Loucy (cell line): ENCODE measurements at regions not wholly inside any gene's neighbourhood (a gene's known extent, or its start where the extent isn't known, plus 50 kb on each side); places are given as distances from the start of the nearest gene placed in this dataset.

ENCODE experiments used
- H2AFZ ChIP-seq: fragments of 200-600 bp; sonication (generic); 2 replicates; pipeline ENCODE4 v1.6.0; 2016; ENCODE audit warnings: antibody characterized with exemption, mild to moderate bottlenecking, low read length, moderate library complexity
- H3F3A ChIP-seq: fragments of 200-600 bp; 2 replicates; pipeline ENCODE4 v1.6.0; 2016; ENCODE audit warnings: antibody characterized with exemption, low read depth, mild to moderate bottlenecking
- H3K27me3 ChIP-seq: fragments of 200-600 bp; sonication (generic); 2 replicates; pipeline ENCODE4 v1.6.1; 2014; ENCODE audit warnings: low read length, mild to moderate bottlenecking; ENCODE audit not compliant: insufficient read depth, poor library complexity, severe bottlenecking
- H3K36me3 ChIP-seq: fragments of 200-600 bp; sonication (generic); 2 replicates; pipeline ENCODE4 v1.6.1; 2016; ENCODE audit warnings: low read length; ENCODE audit not compliant: insufficient read depth
- H3K4me1 ChIP-seq: fragments of 200-600 bp; sonication (generic); 2 replicates; pipeline ENCODE4 v1.5.1; 2014; ENCODE audit warnings: low read length, mild to moderate bottlenecking; ENCODE audit not compliant: insufficient read depth, poor library complexity, severe bottlenecking
- H3K4me2 ChIP-seq: fragments of 200-600 bp; sonication (generic); 2 replicates; pipeline ENCODE4 v1.6.0; 2014; ENCODE audit warnings: antibody characterized with exemption, low read length, low read depth, mild to moderate bottlenecking; ENCODE audit not compliant: poor library complexity, severe bottlenecking
- H3K4me3 ChIP-seq: fragments of 200-600 bp; sonication (generic); 2 replicates; pipeline ENCODE4 v1.5.1; 2014; ENCODE audit warnings: low read length, mild to moderate bottlenecking, mixed read lengths; ENCODE audit not compliant: poor library complexity, severe bottlenecking
- H3K79me2 ChIP-seq: fragments of 200-600 bp; sonication (generic); 2 replicates; pipeline ENCODE4 v1.6.1; 2014; ENCODE audit warnings: low read length; ENCODE audit not compliant: insufficient read depth
- H3K9ac ChIP-seq: fragments of 200-600 bp; sonication (generic); 2 replicates; pipeline ENCODE4 v1.6.0; 2014; ENCODE audit warnings: mild to moderate bottlenecking, low read depth, low read length, moderate library complexity; ENCODE audit not compliant: poor library complexity, severe bottlenecking
- H3K9me2 ChIP-seq: fragments of 200-600 bp; sonication (generic); replicated peaks from 2 replicates; pipeline ENCODE4 v1.6.1; 2016; ENCODE audit warnings: low read depth, low read length, mixed read lengths
- H3K9me3 ChIP-seq: fragments of 200-600 bp; sonication (generic); 2 replicates; pipeline ENCODE4 v1.6.1; 2014; ENCODE audit warnings: mild to moderate bottlenecking, antibody characterized with exemption, low read length, low read depth; ENCODE audit not compliant: insufficient read depth
- H4K20me1 ChIP-seq: fragments of 200-600 bp; sonication (generic); 2 replicates; pipeline ENCODE4 v1.6.0; 2014; ENCODE audit warnings: antibody characterized with exemption, low read length, mild to moderate bottlenecking; ENCODE audit not compliant: insufficient read depth, poor library complexity, severe bottlenecking
- EZH2phosphoT487 ChIP-seq: fragments of 200-600 bp; IDR thresholded peaks from 2 replicates; pipeline ENCODE4 v1.6.1; 2018; ENCODE audit warnings: antibody characterized with exemption, mild to moderate bottlenecking, moderate library complexity, borderline replicate concordance
- TF ChIP-seq, protein P1 (sequence below): fragments of 200-600 bp; sonication (generic); conservative IDR thresholded peaks from 2 replicates; pipeline ENCODE4 v1.5.1; 2014; ENCODE audit warnings: mild to moderate bottlenecking, antibody characterized with exemption, low read length

DNA sequence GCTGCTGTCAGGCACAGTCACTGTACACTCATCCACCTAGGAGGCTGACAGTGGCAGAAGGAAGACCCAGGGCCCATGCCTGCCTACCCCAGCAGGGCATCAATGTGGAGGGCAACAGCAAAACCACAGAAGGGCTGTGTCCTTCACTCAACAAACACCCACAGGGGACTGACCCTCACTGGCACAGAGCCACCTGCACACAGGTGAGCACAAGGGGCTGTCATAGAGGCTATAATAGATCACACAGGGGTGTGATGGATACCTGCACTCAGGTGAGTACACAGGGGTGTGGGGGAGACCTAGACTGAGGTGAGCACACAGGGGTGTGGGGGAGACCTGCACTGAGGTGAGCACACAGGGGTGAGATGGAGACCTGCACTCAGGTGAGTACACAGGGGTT is 132.8 kb upstream of the TCERG1L start:
- Histone ChIP-seq H3K9me3 (peaks cover 7% of the 10 kb centered on the region; the same call in 1 of the 2 replicates), H2AFZ (no peak overlapping the region), H3F3A (no peaks in the 10 kb centered on the region), H3K4me3 (no peak overlapping the region), H3K4me1 (no peaks in the 10 kb centered on the region), H3K9ac (no peak overlapping the region), H3K79me2 (no peaks in the 10 kb centered on the region), H3K4me2 (no peak overlapping the region), H4K20me1 (no peaks in the 10 kb centered on the region), H3K9me2 (no peaks in the 10 kb centered on the region), H3K27me3 (no peaks in the 10 kb centered on the region), H3K36me3 (no peaks in the 10 kb centered on the region)
- TF ChIP-seq, protein P1, sequence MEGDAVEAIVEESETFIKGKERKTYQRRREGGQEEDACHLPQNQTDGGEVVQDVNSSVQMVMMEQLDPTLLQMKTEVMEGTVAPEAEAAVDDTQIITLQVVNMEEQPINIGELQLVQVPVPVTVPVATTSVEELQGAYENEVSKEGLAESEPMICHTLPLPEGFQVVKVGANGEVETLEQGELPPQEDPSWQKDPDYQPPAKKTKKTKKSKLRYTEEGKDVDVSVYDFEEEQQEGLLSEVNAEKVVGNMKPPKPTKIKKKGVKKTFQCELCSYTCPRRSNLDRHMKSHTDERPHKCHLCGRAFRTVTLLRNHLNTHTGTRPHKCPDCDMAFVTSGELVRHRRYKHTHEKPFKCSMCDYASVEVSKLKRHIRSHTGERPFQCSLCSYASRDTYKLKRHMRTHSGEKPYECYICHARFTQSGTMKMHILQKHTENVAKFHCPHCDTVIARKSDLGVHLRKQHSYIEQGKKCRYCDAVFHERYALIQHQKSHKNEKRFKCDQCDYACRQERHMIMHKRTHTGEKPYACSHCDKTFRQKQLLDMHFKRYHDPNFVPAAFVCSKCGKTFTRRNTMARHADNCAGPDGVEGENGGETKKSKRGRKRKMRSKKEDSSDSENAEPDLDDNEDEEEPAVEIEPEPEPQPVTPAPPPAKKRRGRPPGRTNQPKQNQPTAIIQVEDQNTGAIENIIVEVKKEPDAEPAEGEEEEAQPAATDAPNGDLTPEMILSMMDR, result no peak
- no peak for TF ChIP-seq EZH2phosphoT487

DNA sequence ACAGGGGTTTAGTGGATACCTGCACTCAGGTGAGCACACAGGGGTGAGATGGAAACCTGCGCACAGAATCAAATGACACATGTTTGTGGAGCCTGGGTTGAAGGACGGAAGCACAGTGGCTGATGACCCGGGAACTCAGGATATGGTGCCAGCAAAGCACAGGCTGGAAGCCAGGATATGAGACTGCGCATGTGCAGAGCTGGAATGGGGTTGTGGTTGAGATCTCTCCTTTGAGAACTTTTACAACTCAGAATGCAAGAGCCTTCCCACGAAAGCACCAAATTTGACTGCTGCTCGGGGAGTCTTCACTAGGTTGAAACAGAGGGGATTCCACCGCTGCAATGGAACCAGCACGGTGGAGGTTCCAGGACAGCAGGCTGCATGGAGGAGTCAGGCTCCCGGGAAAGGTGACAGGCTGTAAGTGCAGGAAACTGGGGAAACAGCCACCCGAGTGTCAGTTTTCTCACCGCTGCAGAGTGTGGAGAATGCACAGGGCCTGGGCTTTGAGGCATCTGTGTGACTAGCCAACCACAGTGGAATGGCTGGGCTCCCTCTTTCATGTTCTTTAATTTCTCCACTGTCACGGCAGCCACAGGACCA is 133.4 kb upstream of the TCERG1L start:
- Histone ChIP-seq H3K79me2 (no peaks in the 10 kb centered on the region), H3K27me3 (no peaks in the 10 kb centered on the region), H3K4me3 (no peak overlapping the region), H3K4me2 (no peak overlapping the region), H3F3A (no peaks in the 10 kb centered on the region), H3K9me2 (no peaks in the 10 kb centered on the region), H3K4me1 (no peaks in the 10 kb centered on the region), H3K36me3 (no peaks in the 10 kb centered on the region), H3K9ac (no peak overlapping the region), H4K20me1 (no peaks in the 10 kb centered on the region), H3K9me3 (peaks cover 7% of the 10 kb centered on the region; the same call in 1 of the 2 replicates), H2AFZ (no peak overlapping the region)
- TF ChIP-seq EZH2phosphoT487, result no peak
- TF ChIP-seq, protein P1, result no peak

DNA sequence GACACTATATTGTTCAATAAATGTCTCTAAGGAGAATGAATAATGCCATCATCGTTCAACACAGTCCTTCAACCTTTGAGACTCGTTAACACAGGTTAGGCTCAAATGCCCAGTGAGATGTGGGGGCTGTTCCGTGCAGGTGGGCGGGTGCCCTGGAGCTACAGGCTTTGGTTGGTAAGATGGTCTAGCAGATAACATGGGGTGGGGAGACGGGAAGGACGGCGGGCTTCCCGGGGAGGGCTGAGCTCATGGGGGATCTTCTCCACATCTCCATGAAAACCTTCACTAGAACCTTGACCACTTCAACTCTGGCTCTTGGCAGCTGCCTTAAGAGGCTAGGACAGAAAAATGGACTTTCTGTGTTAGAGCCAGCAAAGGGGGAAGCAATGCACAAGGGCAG is 134.1 kb upstream of the TCERG1L start:
- H3K9me3 ChIP-seq, result peaks cover 7% of the 10 kb centered on the region; the same call in 1 of the 2 replicates
- TF ChIP-seq EZH2phosphoT487, result no peak
- TF ChIP-seq, protein P1, result no peak
- no peaks in the 10 kb centered on the region for H3K4me1 ChIP-seq
- no peaks in the 10 kb centered on the region for H4K20me1 ChIP-seq
- no peaks in the 10 kb centered on the region for H3K36me3 ChIP-seq
- H3K9ac ChIP-seq, result no peak overlapping the region
- H3K4me3 ChIP-seq, result no peak overlapping the region
- H3K4me2 ChIP-seq, result no peak overlapping the region
- no peaks in the 10 kb centered on the region for H3K27me3 ChIP-seq
- H3K9me2 ChIP-seq, result no peaks in the 10 kb centered on the region
- H3F3A ChIP-seq, result no peaks in the 10 kb centered on the region
- no peak overlapping the region for H2AFZ ChIP-seq
- no peaks in the 10 kb centered on the region for H3K79me2 ChIP-seq
